ENCODE measurements at regions not wholly inside any gene's neighbourhood (a gene's known extent, or its start where the extent isn't known, plus 50 kb on each side); places are given as distances from the start of the nearest gene placed in this dataset.

DNA sequence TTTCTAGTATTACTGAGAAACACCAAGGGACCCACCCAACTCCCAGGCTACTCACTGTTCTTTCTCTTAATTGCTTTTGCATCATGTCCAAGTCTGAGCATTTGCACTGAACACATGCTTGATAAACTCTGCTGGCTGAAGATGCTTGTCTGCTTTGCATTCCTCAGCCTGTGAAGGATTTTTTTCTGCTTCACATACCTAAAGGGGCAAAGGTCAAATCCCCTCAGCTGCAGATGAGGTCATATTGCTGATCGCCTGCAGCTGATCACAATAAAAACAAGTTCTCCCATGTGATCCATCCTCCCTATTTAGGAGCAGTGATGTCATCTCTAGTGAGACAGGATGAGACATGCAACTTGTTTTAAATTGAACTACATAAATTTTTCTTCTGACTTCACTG lies 84.6 kb upstream of the DCBLD2 start:
- no peak for DNase-seq

DNA sequence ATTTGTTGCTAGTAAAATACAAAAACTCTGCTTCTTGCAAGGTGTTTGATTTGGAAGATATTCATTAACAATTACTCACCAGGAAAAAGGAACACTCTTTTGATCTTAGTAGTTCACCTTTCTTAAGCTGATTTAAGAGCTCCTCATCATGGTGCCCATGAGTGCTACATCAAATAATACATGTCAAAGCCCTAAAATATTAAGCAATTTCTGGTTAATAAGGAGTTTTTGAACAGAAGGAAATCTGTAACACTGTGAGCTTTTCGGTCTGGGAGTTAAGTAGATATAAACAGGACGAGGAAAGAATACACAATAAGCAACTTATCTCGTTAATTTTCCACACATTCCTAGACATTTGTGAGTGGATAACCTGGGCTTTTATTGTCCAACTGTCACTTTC lies 83.9 kb upstream of the DCBLD2 start:
- DNase-seq, result no peak

- no peak for DNase-seq
Measured at GRCh38 chr3:98984024-98984423, 82.5 kb upstream of the DCBLD2 start.

DNA sequence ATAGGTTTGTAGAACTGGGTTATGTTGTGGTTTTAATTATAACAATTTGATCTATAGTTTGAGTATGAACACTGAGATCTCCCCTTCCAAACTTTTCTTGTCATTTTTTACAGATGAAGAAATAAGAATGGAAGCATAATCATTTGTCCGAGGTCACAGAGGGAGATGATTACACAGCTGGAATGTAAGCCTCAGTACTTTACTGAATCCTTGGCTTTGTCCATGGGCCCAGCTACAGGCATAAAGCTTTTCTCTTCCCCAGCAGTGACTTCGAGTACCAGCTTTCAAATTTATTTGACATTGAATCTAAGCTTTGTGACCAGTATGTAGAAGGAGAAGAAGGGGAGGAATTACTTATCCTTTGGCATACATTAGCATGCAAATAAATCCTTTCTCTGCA lies 80.9 kb upstream of the DCBLD2 start:
- no peak for DNase-seq

DNA sequence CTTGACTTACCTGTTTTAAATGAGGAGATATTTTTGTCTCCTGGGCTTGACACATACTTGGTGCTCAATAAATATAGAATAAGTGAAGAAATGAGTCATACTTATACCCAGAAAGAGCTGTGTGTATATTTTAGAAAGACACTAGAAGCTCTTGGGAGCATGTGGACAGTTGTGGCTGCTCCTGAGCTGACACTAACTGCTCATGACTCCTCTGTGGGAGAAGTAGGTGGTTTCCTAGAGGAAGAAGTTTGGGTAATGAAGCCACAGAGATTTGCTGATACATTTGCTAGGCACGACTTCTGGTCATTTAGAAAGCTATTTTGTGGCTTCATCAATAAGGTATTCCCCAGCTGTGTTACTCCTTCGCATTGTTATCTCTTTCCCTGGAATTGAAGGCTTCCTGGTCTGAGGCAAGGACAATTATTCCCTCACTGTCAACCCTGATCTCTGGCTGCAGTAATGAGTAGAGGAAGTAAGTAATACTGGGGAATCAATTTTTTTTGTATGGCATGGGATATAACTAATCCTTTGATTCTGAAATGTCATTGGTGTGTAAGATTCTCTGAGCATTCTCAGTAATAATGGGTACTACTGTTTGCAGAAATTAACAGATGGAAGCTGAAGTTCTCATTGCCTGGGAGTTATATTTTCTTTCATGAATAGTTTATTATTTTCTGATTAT lies 79.6 kb upstream of the DCBLD2 start:
- DNase-seq, result no peak

- no peak for DNase-seq
Measured at GRCh38 chr3:98979296-98979695, 77.8 kb upstream of the DCBLD2 start.

DNA sequence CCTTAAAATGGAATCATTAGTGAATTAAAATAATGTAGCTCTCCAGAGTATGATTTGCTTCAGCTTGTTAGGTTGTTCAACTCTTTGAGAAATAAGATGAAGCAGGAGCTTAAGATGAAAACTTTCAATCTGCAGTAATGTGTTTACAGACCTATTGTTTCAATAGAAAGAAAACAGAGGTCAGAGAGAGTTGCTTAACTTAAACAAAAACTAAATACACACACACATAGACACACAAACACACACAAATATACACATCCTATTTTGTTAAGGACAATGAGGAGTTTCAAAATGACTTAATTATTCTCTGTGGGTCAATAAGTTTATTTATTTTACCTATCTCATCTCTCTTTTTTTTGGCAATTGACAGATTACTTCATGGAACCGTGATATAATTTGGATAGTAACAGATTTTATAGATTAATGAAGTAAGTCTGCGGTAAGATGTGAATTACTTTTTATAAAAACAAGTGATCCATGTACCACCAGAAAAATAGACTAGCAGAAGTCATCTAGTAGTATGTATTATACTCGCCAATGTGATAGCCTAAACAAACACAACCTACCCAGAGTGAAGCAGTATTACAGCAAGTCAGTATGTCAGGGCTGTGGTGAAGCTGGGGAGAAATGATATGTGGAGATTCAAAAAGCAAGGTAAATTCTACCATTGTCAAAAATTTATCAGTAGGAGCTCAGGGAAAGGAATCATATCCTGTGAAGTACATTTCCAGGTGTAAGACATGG lies 76.7 kb upstream of the DCBLD2 start:
- no peak for DNase-seq

DNA sequence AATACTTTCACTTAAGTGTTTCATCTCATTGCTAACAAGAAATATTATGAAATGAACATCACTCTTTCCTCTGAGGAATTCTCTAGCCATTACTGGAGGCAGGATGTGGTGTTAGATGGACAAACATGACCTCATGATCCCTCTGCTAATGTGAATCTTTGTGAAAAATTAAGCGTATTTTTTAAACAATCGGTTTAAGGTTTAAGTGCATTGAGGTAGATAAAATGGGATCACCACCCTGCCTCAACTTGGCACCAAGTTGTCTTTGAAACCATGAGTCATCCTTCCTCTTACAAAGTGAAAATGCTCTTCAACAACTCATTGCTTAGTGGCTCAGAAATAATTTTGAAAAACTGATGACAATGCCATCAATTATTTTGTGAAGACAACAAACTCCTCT lies 76.0 kb upstream of the DCBLD2 start:
- DNase-seq, result no peak

DNA sequence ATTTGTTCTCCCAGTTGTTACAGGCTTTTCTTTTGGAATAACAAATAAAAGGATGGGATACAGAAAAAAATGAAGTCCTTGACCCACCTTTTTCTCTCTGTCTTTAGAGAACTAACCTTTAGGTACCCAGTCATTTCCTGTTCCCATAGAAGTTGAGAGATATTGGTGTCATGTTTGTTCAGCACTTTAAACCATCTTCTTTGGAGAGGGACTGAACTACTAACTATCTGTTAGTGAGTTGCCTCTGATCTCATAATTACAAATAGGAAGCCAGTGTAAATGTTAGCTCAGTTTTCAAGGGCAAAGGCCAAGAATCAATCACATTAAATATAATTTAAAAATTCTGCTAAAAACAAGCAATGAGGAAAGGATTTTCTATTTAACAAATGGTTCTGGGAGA lies 72.9 kb upstream of the DCBLD2 start:
- no peak for DNase-seq

GRCh38 chr3:98972720-98973119 lies 71.2 kb upstream of the DCBLD2 start:
- no peak for DNase-seq

DNA sequence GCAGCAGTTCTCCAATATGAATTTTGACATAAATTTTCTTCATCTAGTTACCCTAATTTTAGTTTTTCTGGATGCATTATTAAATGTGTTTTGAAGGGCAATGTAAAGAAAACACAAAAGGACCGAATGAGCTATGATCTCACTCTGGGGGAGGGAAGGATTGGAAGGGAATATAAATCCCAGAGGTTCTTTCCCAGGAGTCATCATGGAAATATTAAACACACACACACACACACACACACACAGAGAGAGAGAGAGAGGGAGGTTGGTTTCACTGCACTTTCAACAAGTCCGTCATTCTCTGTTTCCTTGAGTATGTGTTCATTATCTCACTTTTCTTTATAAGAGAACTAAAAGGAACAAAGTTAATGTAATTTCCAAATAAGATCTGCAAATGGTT lies 70.7 kb upstream of the DCBLD2 start:
- no peak for DNase-seq

- DNase-seq, result no peak
Measured at GRCh38 chr3:98971169-98971681, 69.7 kb upstream of the DCBLD2 start.

DNA sequence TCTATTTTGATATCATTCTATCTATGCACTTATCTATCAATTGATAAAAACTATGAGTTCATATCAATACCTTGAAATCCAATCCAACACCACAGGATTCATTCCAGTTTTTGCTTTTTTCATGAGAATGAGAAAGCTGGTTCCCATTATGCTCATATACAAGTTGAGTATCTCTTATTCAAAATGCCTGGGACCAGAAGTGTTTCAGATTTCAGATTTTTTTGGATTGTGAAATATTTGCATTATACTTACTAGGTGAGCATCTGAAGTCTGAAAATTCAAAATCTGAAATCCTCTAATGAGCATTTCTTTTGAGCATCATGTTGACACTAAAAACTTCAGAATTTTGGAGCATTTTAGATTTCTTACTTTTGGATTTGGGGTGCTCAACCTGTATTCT lies 67.8 kb upstream of the DCBLD2 start:
- no peak for DNase-seq

DNA sequence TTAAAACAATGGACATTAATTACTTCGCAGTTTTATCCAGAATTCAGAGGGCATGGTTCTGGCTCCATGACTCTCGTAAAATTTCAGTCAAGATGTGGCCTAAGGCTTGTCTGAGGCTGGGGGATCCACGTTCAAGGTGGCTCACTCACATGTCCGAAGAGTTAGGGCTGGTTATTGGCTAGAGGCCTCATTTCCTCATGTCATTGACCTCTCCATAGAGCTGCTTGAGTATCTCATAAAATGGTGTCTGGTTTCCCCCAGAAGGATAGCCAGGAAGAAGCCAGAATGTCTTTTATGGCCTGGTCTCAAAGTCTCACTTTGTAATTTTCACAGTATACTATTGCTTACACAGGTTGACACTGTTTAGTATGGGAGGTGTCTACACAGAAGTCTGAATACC lies 67.3 kb upstream of the DCBLD2 start:
- DNase-seq, result no peak

DNA sequence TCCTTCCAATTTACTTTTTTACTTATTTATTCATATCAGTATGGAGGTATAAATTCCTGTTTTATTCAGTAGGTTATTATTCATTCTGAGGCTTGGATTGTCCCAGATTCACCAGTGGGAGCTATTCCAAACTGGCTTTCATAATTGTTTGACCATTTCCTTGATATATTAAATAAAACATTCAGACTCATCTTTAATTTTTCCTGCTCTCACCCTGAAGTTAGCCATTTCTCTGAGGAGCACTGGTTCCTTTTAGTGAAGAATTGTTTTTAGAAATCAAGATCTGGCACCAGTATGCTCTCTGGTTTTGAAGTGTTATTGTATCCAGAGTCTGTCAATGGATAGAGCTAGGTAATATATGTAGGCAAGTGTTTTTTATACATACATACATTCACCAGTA lies 66.9 kb upstream of the DCBLD2 start:
- DNase-seq, result no peak

- DNase-seq, result no peak
Measured at GRCh38 chr3:98967758-98968157, 66.3 kb upstream of the DCBLD2 start.

DNA sequence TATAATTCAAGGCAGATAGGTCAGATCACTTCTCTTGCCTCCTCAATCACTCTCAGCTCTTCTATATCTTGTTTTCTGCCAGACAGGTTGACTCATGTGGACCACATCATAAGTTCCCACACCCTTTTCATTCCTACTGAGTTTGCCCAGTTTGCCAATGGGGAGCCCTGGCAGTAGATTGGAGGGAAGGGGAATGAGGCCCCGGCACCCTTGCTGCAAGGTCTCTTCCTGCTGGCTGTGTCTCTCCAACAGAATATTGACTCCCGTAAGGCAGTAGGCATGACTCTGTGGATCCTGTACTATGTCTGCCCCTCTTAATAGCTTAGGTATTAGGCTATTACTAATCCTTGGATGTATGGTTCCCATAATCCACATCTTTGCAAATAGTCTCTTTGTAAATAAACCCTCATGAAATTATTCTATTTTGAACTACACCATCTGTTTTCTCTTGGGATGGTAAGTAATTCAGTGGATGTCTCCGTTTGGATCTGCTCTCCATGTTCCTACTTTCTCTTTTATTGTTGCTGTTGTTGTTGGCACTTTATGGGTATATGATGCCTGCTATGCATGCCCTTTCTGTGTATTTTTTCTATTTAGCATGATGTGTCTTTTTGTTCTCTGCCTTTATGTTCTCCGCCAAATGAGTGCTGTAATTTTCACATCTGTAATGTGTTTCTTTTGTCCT lies 65.5 kb upstream of the DCBLD2 start:
- DNase-seq, result no peak

- DNase-seq, result no peak
Measured at GRCh38 chr3:98966434-98966833, 64.9 kb upstream of the DCBLD2 start.

- DNase-seq, result no peak
Measured at GRCh38 chr3:98964784-98965183, 63.3 kb upstream of the DCBLD2 start.

- DNase-seq, result no peak
Measured at GRCh38 chr3:98963546-98963945, 62.1 kb upstream of the DCBLD2 start.

GRCh38 chr3:98962951-98963350 lies 61.5 kb upstream of the DCBLD2 start:
- no peak for DNase-seq

GRCh38 chr3:98962189-98962930 lies 60.9 kb upstream of the DCBLD2 start:
- DNase-seq, result no peak
